Thyroid gland (tissue), 4 donors: ENCODE measurements at regions not wholly inside any gene's neighbourhood (a gene's known extent, or its start where the extent isn't known, plus 50 kb on each side); places are given as distances from the start of the nearest gene placed in this dataset.
"Not testable (repeated sequence)": the region's sequence is repeated elsewhere in the genome, so short reads cannot be mapped to it uniquely, and the experiment has no call there.

Source experiments
- DNase-seq, 2 donors: peaks; one replicate each; pipeline ENCODE4 v3.0.0-alpha.2; 2019
- H3K27ac ChIP-seq, 3 donors: fragments of 200-600 bp; sonication (generic); 1 replicate in 2 of 3; 2 replicates in 1 of 3; pipeline ENCODE4 v1.5.1; 2016 to 2019; ENCODE audit warnings: mild to moderate bottlenecking in 1 of 3, moderate library complexity in 1 of 3
- H3K27me3 ChIP-seq: fragments of 200-600 bp; sonication (generic); one replicate; pipeline ENCODE4 v1.5.1; 2019
- H3K36me3 ChIP-seq, 2 donors: fragments of 200-600 bp; sonication (generic); one replicate each; pipeline ENCODE4 v1.5.1; 2016 to 2019
- H3K4me1 ChIP-seq, 2 donors: fragments of 200-600 bp; sonication (generic); one replicate each; pipeline ENCODE4 v1.5.1; 2017 to 2019
- H3K4me3 ChIP-seq, 3 donors: fragments of 200-600 bp; sonication (generic); replicated peaks in 1 of 3; 1 replicate in 2 of 3; 2 replicates in 1 of 3; pipeline ENCODE4 v1.5.1; 2016; ENCODE audit warnings: mild to moderate bottlenecking in 1 of 3
- H3K9me3 ChIP-seq: fragments of 200-600 bp; sonication (generic); one replicate; pipeline ENCODE4 v1.5.1; 2017
- POLR2A ChIP-seq, 2 donors: fragments of 450-650 bp; IDR thresholded peaks; one replicate each; pipeline ENCODE4 v1.6.1; 2017; ENCODE audit warnings: antibody characterized with exemption in 2 of 2, mild to moderate bottlenecking in 2 of 2, moderate library complexity in 1 of 2
- WGBS, 2 donors: methylation state at CpG; one replicate each; pipeline ENCODE4 v1.1.5; 2017; 5-methylcytosine and 5-hydroxymethylcytosine counted together
- intact Hi-C: fragments of 100-400 bp; cut with DNase I; formaldehyde crosslinking; loops from one replicate; pipeline ENCODE4 v1.15.1; 2023
- TF ChIP-seq, protein P1 (sequence below), 6 experiments: fragments of 200-600 bp in 3 of 6; fragments of 450-650 bp in 3 of 6; sonication (generic) in 3 of 6; IDR thresholded peaks; one replicate each; pipeline ENCODE4 v1.5.1; 2016 to 2019; ENCODE audit warnings: antibody characterized with exemption in 6 of 6, mild to moderate bottlenecking in 2 of 6, inconsistent platforms in 1 of 6, moderate library complexity in 1 of 6

DNA sequence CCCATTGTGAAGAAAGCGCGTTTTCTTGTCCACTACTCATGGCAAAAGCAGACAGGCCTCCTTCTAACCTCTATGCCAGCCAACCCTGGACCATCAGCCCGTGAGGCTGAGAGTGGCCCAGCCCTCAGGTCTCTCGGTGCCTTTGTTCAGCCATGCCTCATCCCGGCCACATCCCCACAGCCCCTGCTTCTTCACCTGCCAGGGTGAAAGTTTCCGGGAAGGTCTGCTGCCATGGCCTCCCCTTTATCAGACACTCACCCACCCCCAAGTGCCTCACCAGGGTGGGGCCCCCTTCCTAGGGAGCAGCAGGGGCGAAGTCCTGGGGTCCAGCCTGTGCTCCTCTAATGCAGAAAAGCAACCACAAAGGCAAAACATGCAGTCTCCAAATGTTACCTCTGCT, 478.4 kb upstream of the SALL3 start:
- Histone ChIP-seq H3K27me3 (no peaks in the 10 kb centered on the region), H3K9me3 (no peaks in the 10 kb centered on the region), H3K36me3 (no peaks in the 10 kb centered on the region), H3K4me3 (no peak overlapping the region), H3K27ac (no peak overlapping the region), H3K4me1 (no peaks in the 10 kb centered on the region)
- no peak for DNase-seq
- TF ChIP-seq, protein P1, sequence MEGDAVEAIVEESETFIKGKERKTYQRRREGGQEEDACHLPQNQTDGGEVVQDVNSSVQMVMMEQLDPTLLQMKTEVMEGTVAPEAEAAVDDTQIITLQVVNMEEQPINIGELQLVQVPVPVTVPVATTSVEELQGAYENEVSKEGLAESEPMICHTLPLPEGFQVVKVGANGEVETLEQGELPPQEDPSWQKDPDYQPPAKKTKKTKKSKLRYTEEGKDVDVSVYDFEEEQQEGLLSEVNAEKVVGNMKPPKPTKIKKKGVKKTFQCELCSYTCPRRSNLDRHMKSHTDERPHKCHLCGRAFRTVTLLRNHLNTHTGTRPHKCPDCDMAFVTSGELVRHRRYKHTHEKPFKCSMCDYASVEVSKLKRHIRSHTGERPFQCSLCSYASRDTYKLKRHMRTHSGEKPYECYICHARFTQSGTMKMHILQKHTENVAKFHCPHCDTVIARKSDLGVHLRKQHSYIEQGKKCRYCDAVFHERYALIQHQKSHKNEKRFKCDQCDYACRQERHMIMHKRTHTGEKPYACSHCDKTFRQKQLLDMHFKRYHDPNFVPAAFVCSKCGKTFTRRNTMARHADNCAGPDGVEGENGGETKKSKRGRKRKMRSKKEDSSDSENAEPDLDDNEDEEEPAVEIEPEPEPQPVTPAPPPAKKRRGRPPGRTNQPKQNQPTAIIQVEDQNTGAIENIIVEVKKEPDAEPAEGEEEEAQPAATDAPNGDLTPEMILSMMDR (IDR thresholded peaks at IDR 0.05): no peak
- TF ChIP-seq POLR2A (IDR thresholded peaks at IDR 0.05): no peak
- WGBS, 2 donors: 89 to 96% methylated on average over 7 of the region's 7 CpGs
- intact Hi-C loops: no loop called here

DNA sequence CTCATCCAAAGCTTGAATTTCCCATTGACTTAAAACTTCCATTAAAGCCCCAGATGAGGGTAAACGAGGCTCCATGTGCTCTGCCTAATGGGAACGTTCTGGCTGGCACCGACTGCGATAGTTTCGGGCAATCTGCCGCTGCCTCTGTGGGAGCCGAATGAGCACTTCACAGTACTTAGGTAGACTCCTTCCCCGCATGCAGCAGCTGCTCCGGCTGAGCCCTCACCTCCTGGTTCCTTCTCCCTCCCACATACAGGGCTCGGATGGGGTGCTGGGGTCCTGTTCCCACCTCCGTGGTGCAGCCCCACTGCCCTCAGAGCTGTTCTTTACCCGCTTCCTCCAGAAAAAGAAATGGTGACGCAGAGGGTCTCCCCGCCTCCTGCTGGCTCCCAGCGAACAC, 476.5 kb upstream of the SALL3 start:
- Histone ChIP-seq H3K27me3 (no peaks in the 10 kb centered on the region), H3K36me3 (no peaks in the 10 kb centered on the region), H3K4me3 (no peak overlapping the region), H3K9me3 (no peaks in the 10 kb centered on the region), H3K4me1 (no peaks in the 10 kb centered on the region), H3K27ac (no peak overlapping the region)
- TF ChIP-seq, protein P1 (IDR thresholded peaks at IDR 0.05): no peak
- TF ChIP-seq POLR2A (IDR thresholded peaks at IDR 0.05): no peak
- intact Hi-C loops: no loop called here
- no peak for DNase-seq
- WGBS, 2 donors: 94 to 96% methylated on average over 12 to 15 of the region's 15 CpGs

DNA sequence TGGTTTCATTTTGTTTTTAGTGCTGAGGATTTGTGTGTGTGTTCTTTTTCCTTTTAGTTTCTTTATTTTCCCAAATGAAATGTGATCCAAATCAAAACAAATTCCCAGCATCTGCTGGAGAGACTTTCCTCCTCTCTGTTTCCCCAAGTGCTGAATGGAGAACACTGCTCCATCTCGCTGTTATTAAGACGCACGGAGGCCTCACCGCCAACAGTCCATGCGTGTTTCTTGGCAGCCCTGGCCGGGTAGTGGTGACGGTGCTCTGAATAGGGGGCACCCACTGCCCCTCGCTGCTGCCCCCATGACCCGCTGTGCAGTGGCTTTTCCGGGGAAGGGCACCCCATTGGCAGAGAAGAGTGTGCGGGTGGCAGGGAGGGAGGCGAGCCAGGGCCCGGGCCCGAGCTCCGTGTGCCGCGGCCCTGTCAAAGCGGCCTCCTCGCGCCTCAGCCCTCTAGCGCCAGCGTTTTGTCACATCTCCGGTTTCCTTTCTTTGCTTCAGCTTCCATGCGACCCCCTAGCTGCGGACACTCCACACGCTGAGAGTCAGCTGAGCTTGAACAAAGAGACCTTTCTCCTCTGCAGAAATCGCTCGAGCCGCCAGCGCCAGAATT, 473.7 kb upstream of the SALL3 start:
- Histone ChIP-seq H3K27ac (no peak overlapping the region), H3K36me3 (no peaks in the 10 kb centered on the region), H3K4me3 (no peak overlapping the region), H3K9me3 (no peaks in the 10 kb centered on the region), H3K4me1 (no peaks in the 10 kb centered on the region), H3K27me3 (no peaks in the 10 kb centered on the region)
- TF ChIP-seq POLR2A (IDR thresholded peaks at IDR 0.05): no peak
- TF ChIP-seq, protein P1 (IDR thresholded peaks at IDR 0.05): no peak
- no peak for DNase-seq
- intact Hi-C loops: no loop called here
- 63 to 64% methylated on average over 30 of the region's 30 CpGs for WGBS, 2 donors

DNA sequence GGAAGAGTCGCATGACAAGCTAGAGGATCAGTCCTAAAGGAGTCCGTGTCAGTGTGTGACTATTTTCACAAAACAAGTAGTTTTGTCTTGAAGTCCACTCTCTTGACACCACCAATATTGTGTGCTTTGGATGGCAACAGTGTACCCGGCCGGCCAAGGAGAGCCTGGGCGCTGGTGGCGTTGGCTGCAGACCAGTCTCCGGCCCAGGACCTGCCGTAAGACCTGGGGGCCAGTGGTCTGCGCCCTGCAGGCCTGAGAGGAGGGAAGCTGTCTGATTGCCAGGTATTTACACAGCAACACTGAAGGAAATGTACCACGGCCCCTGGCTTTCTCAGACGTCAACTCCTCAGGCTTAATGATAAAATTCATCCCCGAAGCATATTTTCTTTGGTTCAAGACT, 472.4 kb upstream of the SALL3 start:
- DNase-seq: no peak
- Histone ChIP-seq H3K9me3 (no peaks in the 10 kb centered on the region), H3K4me1 (no peaks in the 10 kb centered on the region), H3K27me3 (no peaks in the 10 kb centered on the region), H3K4me3 (no peak overlapping the region), H3K36me3 (no peaks in the 10 kb centered on the region), H3K27ac (no peak overlapping the region)
- TF ChIP-seq POLR2A (IDR thresholded peaks at IDR 0.05): no peak
- TF ChIP-seq, protein P1 (IDR thresholded peaks at IDR 0.05): no peak
- 81 to 82% methylated on average over 12 of the region's 12 CpGs for WGBS, 2 donors
- intact Hi-C loops: no loop called here

DNA sequence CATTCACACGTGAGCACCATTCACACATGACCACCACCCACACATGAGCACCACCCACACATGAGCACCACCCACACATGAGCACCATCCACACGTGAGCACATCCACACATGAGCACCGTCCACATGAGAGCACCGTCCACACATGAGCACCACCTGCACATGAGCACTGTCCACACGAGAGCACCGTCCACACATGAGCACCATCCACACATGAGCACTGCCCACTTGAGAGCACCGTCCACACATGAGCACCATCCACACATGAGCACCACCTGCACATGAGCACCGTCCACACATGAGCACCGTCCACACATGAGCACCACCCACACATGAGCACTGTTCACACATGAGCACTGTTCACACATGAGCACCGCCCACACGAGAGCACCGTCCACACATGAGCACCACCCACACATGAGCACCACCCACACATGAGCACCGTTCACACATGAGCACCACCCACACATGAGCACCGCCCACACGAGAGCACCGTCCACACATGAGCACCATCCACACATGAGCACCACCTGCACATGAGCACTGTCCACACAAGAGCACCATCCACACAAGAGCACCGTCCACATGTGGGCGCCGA, 471.3 kb upstream of the SALL3 start:
- H3K4me1 ChIP-seq: not testable (repeated sequence)
- WGBS, 2 donors: 84 to 93% methylated on average over 12 to 18 of the region's 19 CpGs

More for the DNA sequence above, 471.3 kb upstream of the SALL3 start:
- H3K27me3 ChIP-seq, intact Hi-C loops, H3K9me3 ChIP-seq, H3K27ac ChIP-seq, DNase-seq, H3K4me3 ChIP-seq, H3K36me3 ChIP-seq: not testable (repeated sequence)
